Smooth muscle cell (in vitro differentiated cells): ENCODE measurements at regions not wholly inside any gene's neighbourhood (a gene's known extent, or its start where the extent isn't known, plus 50 kb on each side); places are given as distances from the start of the nearest gene placed in this dataset.

Experiments used
- DNase-seq: peaks from one replicate; lab custom pipeline; 2025; ENCODE audit not compliant: unreplicated experiment; lab: John Stamatoyannopoulos, UW
- H2AFZ ChIP-seq: fragments of 200-600 bp; sonication (generic); 2 replicates; pipeline ENCODE4 v1.6.0; 2016; ENCODE audit warnings: antibody characterized with exemption, low read depth, mild to moderate bottlenecking
- H3F3A ChIP-seq: fragments of 200-600 bp; sonication (generic); 2 replicates; pipeline ENCODE4 v1.6.0; 2017; ENCODE audit warnings: antibody characterized with exemption, low read depth
- H3K27ac ChIP-seq: fragments of 200-600 bp; sonication (generic); 2 replicates; pipeline ENCODE4 v1.5.1; 2016; ENCODE audit warnings: low read depth, mild to moderate bottlenecking
- H3K27me3 ChIP-seq: fragments of 200-600 bp; sonication (generic); 2 replicates; pipeline ENCODE4 v1.6.1; 2016; ENCODE audit warnings: low read depth, mild to moderate bottlenecking
- H3K36me3 ChIP-seq: fragments of 200-600 bp; sonication (generic); 2 replicates; pipeline ENCODE4 v1.5.1; 2016; ENCODE audit warnings: low read depth
- H3K4me1 ChIP-seq: fragments of 200-600 bp; sonication (generic); 2 replicates; pipeline ENCODE4 v1.5.1; 2016; ENCODE audit warnings: low read depth
- H3K4me2 ChIP-seq: fragments of 200-600 bp; sonication (generic); 2 replicates; pipeline ENCODE4 v1.6.0; 2016; ENCODE audit warnings: mild to moderate bottlenecking
- H3K4me3 ChIP-seq: fragments of 200-600 bp; sonication (generic); 2 replicates; pipeline ENCODE4 v1.5.1; 2016; ENCODE audit warnings: mild to moderate bottlenecking
- H3K79me2 ChIP-seq: fragments of 200-600 bp; sonication (generic); 2 replicates; pipeline ENCODE4 v1.6.0; 2016; ENCODE audit warnings: low read depth, mild to moderate bottlenecking
- H3K9ac ChIP-seq: fragments of 200-600 bp; sonication (generic); 2 replicates; pipeline ENCODE4 v1.6.0; 2016; ENCODE audit warnings: low read depth
- H3K9me3 ChIP-seq: fragments of 200-600 bp; sonication (generic); replicated peaks from 2 replicates; pipeline ENCODE4 v1.5.1; 2016; ENCODE audit warnings: low read depth
- H4K20me1 ChIP-seq: fragments of 200-600 bp; sonication (generic); 2 replicates; pipeline ENCODE4 v1.6.0; 2016; ENCODE audit warnings: low read depth
- WGBS: methylation state at CpG from one replicate; pipeline ENCODE4 v1.1.7; 2016; ENCODE audit warnings: low lambda C conversion rate; 5-methylcytosine and 5-hydroxymethylcytosine counted together
- TF ChIP-seq, protein P1 (sequence below): fragments of 200-600 bp; sonication (generic); IDR thresholded peaks from 2 replicates; pipeline ENCODE4 v1.5.1; 2017; ENCODE audit warnings: borderline replicate concordance, mild to moderate bottlenecking, antibody characterized with exemption; ENCODE audit not compliant: insufficient read depth, poor library complexity, severe bottlenecking

GRCh38 chr3:107283948-107284347, 93.3 kb upstream of the CCDC54 start:
- DNase-seq, result no peak
- no peak overlapping the region for H2AFZ ChIP-seq
- peaks cover 21% of the 10 kb centered on the region for H3K4me1 ChIP-seq
- H3K9ac ChIP-seq, result peak overlapping the region; percentile 76
- no peaks in the 10 kb centered on the region for H3K27me3 ChIP-seq
- H3K9me3 ChIP-seq, result no peaks in the 10 kb centered on the region
- 31% methylated on average over 3 of the region's 3 CpGs for WGBS
- no peaks in the 10 kb centered on the region for H3K36me3 ChIP-seq
- no peaks in the 10 kb centered on the region for H4K20me1 ChIP-seq
- H3K79me2 ChIP-seq, result no peaks in the 10 kb centered on the region
- H3K4me2 ChIP-seq, result peak overlapping the region; percentile 49
- TF ChIP-seq, protein P1, sequence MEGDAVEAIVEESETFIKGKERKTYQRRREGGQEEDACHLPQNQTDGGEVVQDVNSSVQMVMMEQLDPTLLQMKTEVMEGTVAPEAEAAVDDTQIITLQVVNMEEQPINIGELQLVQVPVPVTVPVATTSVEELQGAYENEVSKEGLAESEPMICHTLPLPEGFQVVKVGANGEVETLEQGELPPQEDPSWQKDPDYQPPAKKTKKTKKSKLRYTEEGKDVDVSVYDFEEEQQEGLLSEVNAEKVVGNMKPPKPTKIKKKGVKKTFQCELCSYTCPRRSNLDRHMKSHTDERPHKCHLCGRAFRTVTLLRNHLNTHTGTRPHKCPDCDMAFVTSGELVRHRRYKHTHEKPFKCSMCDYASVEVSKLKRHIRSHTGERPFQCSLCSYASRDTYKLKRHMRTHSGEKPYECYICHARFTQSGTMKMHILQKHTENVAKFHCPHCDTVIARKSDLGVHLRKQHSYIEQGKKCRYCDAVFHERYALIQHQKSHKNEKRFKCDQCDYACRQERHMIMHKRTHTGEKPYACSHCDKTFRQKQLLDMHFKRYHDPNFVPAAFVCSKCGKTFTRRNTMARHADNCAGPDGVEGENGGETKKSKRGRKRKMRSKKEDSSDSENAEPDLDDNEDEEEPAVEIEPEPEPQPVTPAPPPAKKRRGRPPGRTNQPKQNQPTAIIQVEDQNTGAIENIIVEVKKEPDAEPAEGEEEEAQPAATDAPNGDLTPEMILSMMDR, result no peak
- no peak overlapping the region for H3K4me3 ChIP-seq
- H3F3A ChIP-seq, result peaks cover 8% of the 10 kb centered on the region
- H3K27ac ChIP-seq, result peak overlapping the region; percentile 92

- no peaks in the 10 kb centered on the region for H3K9me3 ChIP-seq
- H3F3A ChIP-seq, result peaks cover 8% of the 10 kb centered on the region
- no peak overlapping the region for H3K4me3 ChIP-seq
- TF ChIP-seq, protein P1, result no peak
- no peaks in the 10 kb centered on the region for H3K27me3 ChIP-seq
- peak overlapping the region; percentile 92 for H3K27ac ChIP-seq
- H3K4me2 ChIP-seq, result peak overlapping the region; percentile 49
- H2AFZ ChIP-seq, result no peak overlapping the region
- no peaks in the 10 kb centered on the region for H4K20me1 ChIP-seq
- H3K9ac ChIP-seq, result peak overlapping the region; percentile 76
- peaks cover 21% of the 10 kb centered on the region for H3K4me1 ChIP-seq
- H3K79me2 ChIP-seq, result no peaks in the 10 kb centered on the region
- WGBS, result 0% methylated on average over 1 of the region's 1 CpG
- H3K36me3 ChIP-seq, result no peaks in the 10 kb centered on the region
- no peak for DNase-seq
Observed at GRCh38 chr3:107284612-107285011, 92.6 kb upstream of the CCDC54 start.

GRCh38 chr3:107285197-107285596, 92.0 kb upstream of the CCDC54 start:
- no peaks in the 10 kb centered on the region for H4K20me1 ChIP-seq
- H3K27ac ChIP-seq, result peak overlapping the region; percentile 92
- no peak for DNase-seq
- TF ChIP-seq, protein P1, result no peak
- no peak overlapping the region for H2AFZ ChIP-seq
- peak overlapping the region; percentile 49 for H3K4me2 ChIP-seq
- H3K36me3 ChIP-seq, result no peaks in the 10 kb centered on the region
- H3K79me2 ChIP-seq, result no peaks in the 10 kb centered on the region
- peak overlapping the region; percentile 76 for H3K9ac ChIP-seq
- peaks cover 8% of the 10 kb centered on the region for H3F3A ChIP-seq
- 17% methylated on average over 2 of the region's 2 CpGs for WGBS
- no peak overlapping the region for H3K4me3 ChIP-seq
- no peaks in the 10 kb centered on the region for H3K27me3 ChIP-seq
- peaks cover 21% of the 10 kb centered on the region for H3K4me1 ChIP-seq
- H3K9me3 ChIP-seq, result no peaks in the 10 kb centered on the region

- TF ChIP-seq, protein P1, result no peak
- Histone ChIP-seq H3F3A (peaks cover 3% of the 10 kb centered on the region), H3K4me3 (no peak overlapping the region), H3K9ac (no peak overlapping the region), H4K20me1 (no peaks in the 10 kb centered on the region), H3K27ac (no peak overlapping the region), H3K9me3 (no peaks in the 10 kb centered on the region), H2AFZ (no peak overlapping the region), H3K79me2 (no peaks in the 10 kb centered on the region), H3K4me1 (peaks cover 15% of the 10 kb centered on the region), H3K27me3 (no peaks in the 10 kb centered on the region), H3K4me2 (no peak overlapping the region), H3K36me3 (no peaks in the 10 kb centered on the region)
- DNase-seq, result no peak
Observed at GRCh38 chr3:107289354-107289753, 87.9 kb upstream of the CCDC54 start.
